ENCODE measurements at regions not wholly inside any gene's neighbourhood (a gene's known extent, or its start where the extent isn't known, plus 50 kb on each side); places are given as distances from the start of the nearest gene placed in this dataset.
A peak's percentile ranks its signal among the peaks of the same experiment; 100 is the strongest.

- Histone ChIP-seq H3K4me3 (ENCODE audit: low read depth, low read length) (no peak overlapping the region), H3K27me3 (ENCODE audit: insufficient read depth, low read depth, severe bottlenecking) (no peaks in the 10 kb centered on the region), H3K36me3 (no peaks in the 10 kb centered on the region), H3K27ac (no peak overlapping the region), H3K9me3 (ENCODE audit: severe bottlenecking) (peaks cover 3% of the 10 kb centered on the region)
- DNase-seq = peak; percentile 57
- peak; percentile 69 for TF ChIP-seq CTCF (IDR thresholded peaks at IDR 0.05; ENCODE audit: low read depth, low read length)
Measured at GRCh38 chr6:131519670-131520436, 53.2 kb upstream of the ARG1 start.
